T-cell (primary cell): ENCODE measurements at regions not wholly inside any gene's neighbourhood (a gene's known extent, or its start where the extent isn't known, plus 50 kb on each side); places are given as distances from the start of the nearest gene placed in this dataset.

ENCODE experiments used
- ATAC-seq, 4 experiments: fragments of 200-7000 bp in 3 of 4; fragments of 150-1000 bp in 1 of 4; cut with Tn5 transposase; replicated peaks in 1 of 4; 1 replicate in 3 of 4; 2 replicates in 1 of 4; pipeline ENCODE4 v1.10.0; 2021; ENCODE audit warnings: moderate library complexity in 3 of 4, mild to moderate bottlenecking in 2 of 4, moderate number of reproducible peaks in 1 of 4
- CTCF ChIA-PET, 2 donors: fragments of 300-600 bp; sonication (Branson Sonifier 250); formaldehyde crosslinking; loops; one replicate each; lab custom pipeline; 2022; ENCODE audit warnings: antibody characterized with exemption in 2 of 2; lab: Charles Lee
- POLR2A ChIA-PET, 2 donors: fragments of 300-600 bp; sonication (Branson Sonifier 250); formaldehyde crosslinking; loops; one replicate each; lab custom pipeline; 2022; ENCODE audit warnings: antibody characterized with exemption in 2 of 2; lab: Charles Lee
- DNase-seq, 35 experiments: peaks; one replicate each; pipeline versions ENCODE4 v3.0.0 to v3.0.0-alpha.2; 2013 to 2023
- H3K27ac ChIP-seq: one replicate; pipeline ENCODE4 v1.5.1; 2013; ENCODE audit warnings: low read length
- H3K27me3 ChIP-seq, 2 experiments: replicated peaks in 1 of 2; 1 replicate in 1 of 2; 2 replicates in 1 of 2; pipeline versions ENCODE4 v1.6.1 to v1.7.0; 2013; ENCODE audit warnings: low read length in 1 of 2, mixed read lengths in 1 of 2; ENCODE audit not compliant: control insufficient read depth in 2 of 2, insufficient read depth in 2 of 2; ENCODE audit errors: extremely low read depth in 1 of 2
- H3K36me3 ChIP-seq, 2 donors: 1 replicate in 1 of 2; 2 replicates in 1 of 2; pipeline versions ENCODE4 v1.6.1 to v1.7.0; 2013; ENCODE audit warnings: low read length in 1 of 2; ENCODE audit not compliant: control insufficient read depth in 2 of 2, insufficient read depth in 1 of 2; ENCODE audit errors: extremely low read depth in 1 of 2
- H3K4me1 ChIP-seq, 2 experiments: 1 replicate in 1 of 2; 2 replicates in 1 of 2; pipeline versions ENCODE4 v1.6.1 to v1.7.0; 2013; ENCODE audit warnings: low read length in 2 of 2, mixed read lengths in 1 of 2; ENCODE audit not compliant: insufficient read depth in 2 of 2, control insufficient read depth in 1 of 2; ENCODE audit errors: extremely low read depth in 1 of 2
- H3K4me3 ChIP-seq, 2 donors: 1 replicate in 1 of 2; 2 replicates in 1 of 2; pipeline versions ENCODE4 v1.5.1 to v1.7.0; 2013; ENCODE audit warnings: mild to moderate bottlenecking in 2 of 2, low read length in 1 of 2, moderate library complexity in 1 of 2; ENCODE audit not compliant: control insufficient read depth in 1 of 2; ENCODE audit errors: extremely low read depth in 1 of 2
- H3K9me3 ChIP-seq: 2 replicates; pipeline ENCODE4 v1.7.0; 2013
- H3K27ac Mint-ChIP-seq, 2 donors: one replicate each; pipeline ENCODE4 v1.8.0; 2020 to 2021; ENCODE audit warnings: mild to moderate bottlenecking in 2 of 2, mixed read lengths in 2 of 2
- H3K27me3 Mint-ChIP-seq, 2 donors: one replicate each; pipeline ENCODE4 v1.8.0; 2021 to 2022; ENCODE audit warnings: mixed read lengths in 2 of 2
- H3K36me3 Mint-ChIP-seq: one replicate; pipeline ENCODE4 v1.8.0; 2021; ENCODE audit warnings: mixed read lengths
- H3K4me1 Mint-ChIP-seq, 3 donors: one replicate each; pipeline ENCODE4 v1.8.0; 2020 to 2022; ENCODE audit warnings: mixed read lengths in 3 of 3, mild to moderate bottlenecking in 1 of 3
- H3K4me3 Mint-ChIP-seq, 3 donors: one replicate each; pipeline ENCODE4 v1.8.0; 2020 to 2022; ENCODE audit warnings: mild to moderate bottlenecking in 3 of 3, mixed read lengths in 3 of 3, moderate library complexity in 3 of 3
- H3K9me3 Mint-ChIP-seq, 3 donors: one replicate each; pipeline ENCODE4 v1.8.0; 2020 to 2022; ENCODE audit warnings: mixed read lengths in 3 of 3
- WGBS: methylation state at CpG from one replicate; pipeline ENCODE4 v1.1.5; 2013; ENCODE audit warnings: missing lambda C conversion rate; ENCODE audit not compliant: insufficient coverage; 5-methylcytosine and 5-hydroxymethylcytosine counted together

DNA sequence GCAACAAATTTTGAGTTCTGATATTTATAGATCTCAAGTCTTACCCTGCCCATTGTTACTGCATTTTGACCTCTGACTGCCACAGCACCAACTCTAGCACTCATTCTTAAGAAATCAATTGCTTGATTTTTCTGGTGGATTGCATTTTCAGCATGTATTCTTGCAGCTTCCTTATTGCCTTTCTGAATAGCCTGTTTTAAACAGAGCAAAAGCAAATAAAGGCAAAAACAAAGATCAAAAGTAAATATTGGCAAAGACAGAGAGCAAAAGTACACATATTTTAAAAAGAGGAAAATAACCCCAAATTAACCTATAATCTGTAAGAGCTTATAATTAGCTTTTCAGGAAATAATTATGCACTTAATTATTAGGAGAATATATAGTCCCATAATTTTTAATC, 129.4 kb upstream of the TENT5D start:
- H3K9me3 Mint-ChIP-seq: peaks cover 0 to 3% (median 0%) of the 10 kb centered on the region in 3 donors
- no peak overlapping the region for H3K27ac Mint-ChIP-seq
- no peak overlapping the region for H3K4me3 Mint-ChIP-seq
- ChIA-PET POLR2A (no interaction called here), CTCF (no interaction called here)
- H3K9me3 ChIP-seq: no peaks in the 10 kb centered on the region
- H3K4me3 ChIP-seq: no peak overlapping the region
- ATAC-seq: no peak
- no peaks in the 10 kb centered on the region for H3K36me3 Mint-ChIP-seq
- peaks cover 0 to 9% of the 10 kb centered on the region in 2 donors for H3K27me3 Mint-ChIP-seq
- no peaks in the 10 kb centered on the region for H3K4me1 ChIP-seq
- no peak overlapping the region for H3K27ac ChIP-seq
- DNase-seq: no peak
- no peaks in the 10 kb centered on the region for H3K36me3 ChIP-seq
- H3K27me3 ChIP-seq: no peaks in the 10 kb centered on the region
- no peaks in the 10 kb centered on the region for H3K4me1 Mint-ChIP-seq

DNA sequence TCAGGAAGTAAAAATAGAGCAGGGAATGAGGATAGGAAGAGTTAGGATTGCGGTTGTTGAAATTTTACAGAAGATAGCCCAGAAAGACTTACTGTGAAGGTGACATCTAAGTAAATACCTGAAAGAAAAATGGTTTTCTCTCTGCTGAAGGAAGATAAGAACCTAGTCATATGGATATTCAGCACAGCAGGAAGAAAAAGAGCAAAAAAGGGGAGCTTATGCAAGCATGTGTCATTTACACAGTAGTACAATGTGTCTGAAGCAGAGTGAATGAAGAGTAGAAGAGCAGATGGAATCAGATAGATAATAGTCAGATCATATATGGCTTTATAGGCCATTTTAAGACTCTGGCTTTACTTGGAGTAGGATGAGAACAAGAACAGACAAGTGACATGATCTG, 126.9 kb upstream of the TENT5D start:
- Histone ChIP-seq H3K4me3 (no peak overlapping the region), H3K27me3 (no peaks in the 10 kb centered on the region), H3K9me3 (no peaks in the 10 kb centered on the region), H3K36me3 (no peaks in the 10 kb centered on the region), H3K4me1 (no peaks in the 10 kb centered on the region), H3K27ac (no peak overlapping the region)
- ChIA-PET CTCF (no interaction called here), POLR2A (no interaction called here)
- DNase-seq: no peak
- peaks cover 0 to 3% (median 0%) of the 10 kb centered on the region in 3 donors for H3K9me3 Mint-ChIP-seq
- H3K36me3 Mint-ChIP-seq: no peaks in the 10 kb centered on the region
- no peak overlapping the region for H3K4me3 Mint-ChIP-seq
- peaks cover 0 to 3% of the 10 kb centered on the region in 2 donors for H3K27me3 Mint-ChIP-seq
- no peak for ATAC-seq
- no peak overlapping the region for H3K27ac Mint-ChIP-seq
- WGBS: 100% methylated on average over 1 of the region's 1 CpG
- no peaks in the 10 kb centered on the region for H3K4me1 Mint-ChIP-seq

GRCh38 chrX:80306007-80306406, 114.2 kb upstream of the TENT5D start:
- no peaks in the 10 kb centered on the region for H3K4me1 ChIP-seq
- no peaks in the 10 kb centered on the region for H3K36me3 ChIP-seq
- WGBS: no CpG with 5 or more reads among the region's 1 CpG
- no peak overlapping the region for H3K4me3 ChIP-seq
- H3K27ac Mint-ChIP-seq: no peak overlapping the region
- peaks cover 0 to 7% (median 3%) of the 10 kb centered on the region in 3 donors for H3K9me3 Mint-ChIP-seq
- no peaks in the 10 kb centered on the region for H3K9me3 ChIP-seq
- no peaks in the 10 kb centered on the region for H3K27me3 ChIP-seq
- ATAC-seq: no peak
- ChIA-PET POLR2A (no interaction called here), CTCF (interaction anchor here in 1 of 2 donors (0.6 kb wide), 1 partner anchor 27 kb away, joined by 4 read pairs; no protein-coding TSS in a partner anchor)
- peaks cover 0 to 4% of the 10 kb centered on the region in 2 donors for H3K27me3 Mint-ChIP-seq
- H3K4me1 Mint-ChIP-seq: no peaks in the 10 kb centered on the region
- H3K36me3 Mint-ChIP-seq: no peaks in the 10 kb centered on the region
- H3K27ac ChIP-seq: no peak overlapping the region
- no peak for DNase-seq
- no peak overlapping the region for H3K4me3 Mint-ChIP-seq

DNA sequence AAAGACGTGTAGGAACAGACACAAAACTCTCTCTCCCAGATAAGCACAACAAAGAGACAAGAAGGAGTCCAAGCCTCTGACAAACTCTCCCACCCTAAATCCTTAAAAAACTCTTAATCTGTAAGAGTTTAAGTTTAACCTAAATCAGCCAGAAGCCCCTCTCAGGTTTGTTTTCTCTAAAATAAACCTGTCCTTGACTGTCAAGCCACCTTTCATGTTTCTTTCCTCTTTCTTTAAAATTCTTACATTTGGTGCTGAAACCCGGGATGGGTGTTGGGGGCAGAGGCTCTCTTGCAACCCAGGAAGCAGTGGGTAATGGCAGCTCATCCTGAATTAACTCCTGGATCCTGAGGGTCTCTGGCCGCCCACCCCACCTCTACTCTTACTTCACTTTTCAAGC, 107.8 kb upstream of the TENT5D start:
- Histone ChIP-seq H3K27ac (no peak overlapping the region), H3K9me3 (no peaks in the 10 kb centered on the region), H3K27me3 (no peaks in the 10 kb centered on the region), H3K4me1 (no peaks in the 10 kb centered on the region), H3K36me3 (no peaks in the 10 kb centered on the region), H3K4me3 (no peak overlapping the region)
- Mint-ChIP-seq H3K36me3 (no peaks in the 10 kb centered on the region), H3K27me3 (peaks cover 0 to 13% of the 10 kb centered on the region in 2 donors), H3K9me3 (no peaks in the 10 kb centered on the region), H3K4me1 (no peaks in the 10 kb centered on the region), H3K4me3 (no peak overlapping the region), H3K27ac (no peak overlapping the region)
- ATAC-seq (no peak), DNase-seq (no peak)
- ChIA-PET POLR2A (no interaction called here), CTCF (no interaction called here)
- WGBS: no CpG with 5 or more reads among the region's 3 CpGs

DNA sequence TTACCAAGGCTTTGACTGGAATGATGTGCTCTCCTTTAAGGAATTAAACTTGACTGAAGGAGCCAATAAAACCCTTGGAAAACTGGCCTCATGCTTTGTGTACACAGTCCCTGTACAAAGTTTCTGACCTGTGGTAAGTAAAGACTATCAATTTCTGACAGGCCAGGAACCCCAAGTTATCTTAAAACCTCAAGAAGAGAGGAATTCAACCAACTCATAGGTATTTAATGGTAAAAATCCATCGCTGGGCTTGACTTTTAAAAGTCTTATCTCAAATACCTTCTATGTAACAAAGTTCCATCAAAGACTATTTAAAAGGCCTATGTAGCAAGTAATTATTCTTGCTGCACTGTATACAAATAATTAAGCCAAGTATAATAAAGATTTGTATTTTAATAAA, 103.7 kb upstream of the TENT5D start:
- ChIA-PET CTCF (no interaction called here), POLR2A (no interaction called here)
- Mint-ChIP-seq H3K36me3 (no peaks in the 10 kb centered on the region), H3K9me3 (peaks cover 6 to 9% (median 7%) of the 10 kb centered on the region in 3 donors), H3K27ac (no peak overlapping the region), H3K4me1 (no peaks in the 10 kb centered on the region), H3K27me3 (peaks cover 0 to 29% of the 10 kb centered on the region in 2 donors), H3K4me3 (no peak overlapping the region)
- Histone ChIP-seq H3K4me1 (no peaks in the 10 kb centered on the region), H3K36me3 (no peaks in the 10 kb centered on the region), H3K9me3 (no peaks in the 10 kb centered on the region), H3K4me3 (no peak overlapping the region), H3K27ac (no peak overlapping the region), H3K27me3 (no peaks in the 10 kb centered on the region)
- DNase-seq: no peak
- ATAC-seq: no peak
- no CpG with 5 or more reads among the region's 1 CpG for WGBS

- Mint-ChIP-seq H3K36me3 (no peaks in the 10 kb centered on the region), H3K9me3 (peaks cover 11 to 17% (median 15%) of the 10 kb centered on the region in 3 donors), H3K4me3 (no peak overlapping the region), H3K27ac (no peak overlapping the region), H3K4me1 (no peaks in the 10 kb centered on the region), H3K27me3 (peaks cover 0 to 35% of the 10 kb centered on the region in 2 donors)
- Histone ChIP-seq H3K4me1 (no peaks in the 10 kb centered on the region), H3K36me3 (no peaks in the 10 kb centered on the region), H3K27me3 (no peaks in the 10 kb centered on the region), H3K9me3 (no peaks in the 10 kb centered on the region), H3K4me3 (no peak overlapping the region), H3K27ac (no peak overlapping the region)
- no CpG with 5 or more reads among the region's 2 CpGs for WGBS
- DNase-seq: no peak
- CTCF ChIA-PET: no interaction called here
- POLR2A ChIA-PET: no interaction called here
- no peak for ATAC-seq
Measured at GRCh38 chrX:80317646-80318045, 102.6 kb upstream of the TENT5D start.

DNA sequence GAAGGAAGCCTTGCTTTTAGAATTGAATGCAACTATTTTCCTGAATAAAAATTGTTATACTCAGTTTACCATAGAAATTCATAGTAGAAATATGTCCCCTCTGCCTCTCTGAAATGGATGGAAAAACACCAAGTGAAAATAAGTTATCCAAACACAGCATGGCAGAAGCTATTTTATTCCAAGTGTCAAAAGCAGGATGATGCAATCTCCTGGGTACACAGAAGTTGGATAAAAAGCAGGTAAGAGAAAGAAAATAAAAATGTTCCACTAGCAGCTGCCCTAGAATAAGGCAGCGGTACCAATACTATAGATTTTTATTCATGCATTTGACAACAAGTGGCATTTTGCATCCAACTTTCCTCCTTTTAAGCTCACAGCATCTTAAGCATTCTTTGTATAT, 89.0 kb upstream of the TENT5D start:
- DNase-seq (no peak), ATAC-seq (no peak)
- CTCF ChIA-PET: no interaction called here
- Mint-ChIP-seq H3K9me3 (no peaks in the 10 kb centered on the region), H3K36me3 (no peaks in the 10 kb centered on the region), H3K27ac (no peak overlapping the region), H3K27me3 (peaks cover 0 to 7% of the 10 kb centered on the region in 2 donors), H3K4me3 (no peak overlapping the region), H3K4me1 (no peaks in the 10 kb centered on the region)
- Histone ChIP-seq H3K4me1 (no peaks in the 10 kb centered on the region), H3K9me3 (no peaks in the 10 kb centered on the region), H3K27ac (no peak overlapping the region), H3K36me3 (no peaks in the 10 kb centered on the region), H3K4me3 (no peak overlapping the region), H3K27me3 (no peaks in the 10 kb centered on the region)
- POLR2A ChIA-PET: no interaction called here
- WGBS: no CpG with 5 or more reads among the region's 1 CpG
